Fibroblast of skin of scalp (primary cell): ENCODE measurements at regions not wholly inside any gene's neighbourhood (a gene's known extent, or its start where the extent isn't known, plus 50 kb on each side); places are given as distances from the start of the nearest gene placed in this dataset.
A peak's percentile ranks its signal among the peaks of the same experiment; 100 is the strongest.

Experiments used
- DNase-seq: peaks from one replicate; pipeline ENCODE4 v3.0.0-alpha.2; 2013

- DNase-seq: no peak
These were observed 119.3 kb upstream of the DKK2 start for GRCh38 chr4:107155366-107155765.

- DNase-seq: peak; percentile 78
These were observed 117.8 kb upstream of the DKK2 start for GRCh38 chr4:107153956-107154355.

GRCh38 chr4:107153228-107153627, 117.1 kb upstream of the DKK2 start:
- DNase-seq: peak; percentile 13

GRCh38 chr4:107151173-107151572, 115.1 kb upstream of the DKK2 start:
- no peak for DNase-seq

- no peak for DNase-seq
These were observed 112.8 kb upstream of the DKK2 start for GRCh38 chr4:107148904-107149303.

GRCh38 chr4:107147873-107148272, 111.8 kb upstream of the DKK2 start:
- no peak for DNase-seq

GRCh38 chr4:107138433-107138832, 102.3 kb upstream of the DKK2 start:
- DNase-seq: no peak

GRCh38 chr4:107133965-107134653, 98.0 kb upstream of the DKK2 start:
- DNase-seq: no peak

GRCh38 chr4:107131295-107131694, 95.2 kb upstream of the DKK2 start:
- peak; percentile 61 for DNase-seq

- DNase-seq: no peak
These were observed 94.0 kb upstream of the DKK2 start for GRCh38 chr4:107130157-107130556.

GRCh38 chr4:107129611-107130010, 93.5 kb upstream of the DKK2 start:
- DNase-seq: no peak

GRCh38 chr4:107129076-107129475, 93.0 kb upstream of the DKK2 start:
- no peak for DNase-seq

- no peak for DNase-seq
These were observed 92.0 kb upstream of the DKK2 start for GRCh38 chr4:107128116-107128515.

GRCh38 chr4:107125496-107125895, 89.4 kb upstream of the DKK2 start:
- DNase-seq: peak; percentile 18

- no peak for DNase-seq
These were observed 86.6 kb upstream of the DKK2 start for GRCh38 chr4:107122736-107123135.

GRCh38 chr4:107120661-107121060, 84.5 kb upstream of the DKK2 start:
- DNase-seq: peak; percentile 43

GRCh38 chr4:107117726-107118125, 81.6 kb upstream of the DKK2 start:
- DNase-seq: no peak

GRCh38 chr4:107115185-107115847, 79.2 kb upstream of the DKK2 start:
- no peak for DNase-seq

GRCh38 chr4:107114059-107114458, 77.9 kb upstream of the DKK2 start:
- no peak for DNase-seq

GRCh38 chr4:107098401-107098800, 62.3 kb upstream of the DKK2 start:
- no peak for DNase-seq

- no peak for DNase-seq
These were observed 58.9 kb upstream of the DKK2 start for GRCh38 chr4:107094976-107095375.

- peak; percentile 55 for DNase-seq
These were observed 58.2 kb upstream of the DKK2 start for GRCh38 chr4:107094332-107094731.
